HCT116 (cell line): ENCODE measurements at regions not wholly inside any gene's neighbourhood (a gene's known extent, or its start where the extent isn't known, plus 50 kb on each side); places are given as distances from the start of the nearest gene placed in this dataset.

Experiments used
- CTCF ChIP-seq, 3 experiments: fragments of 200-600 bp in 1 of 3; sonication (generic) in 1 of 3; IDR thresholded peaks in 2 of 3; conservative IDR thresholded peaks in 1 of 3; 2 replicates each; pipeline ENCODE4 v1.5.1; 2012 to 2017; ENCODE audit warnings: low read depth in 2 of 3, low read length in 2 of 3, antibody characterized with exemption in 1 of 3, borderline replicate concordance in 1 of 3, control low read depth in 1 of 3, mild to moderate bottlenecking in 1 of 3, mixed read lengths in 1 of 3, mixed run types in 1 of 3, moderate library complexity in 1 of 3; ENCODE audit not compliant: insufficient read depth in 1 of 3
- EZH2phosphoT487 ChIP-seq: fragments of 200-600 bp; IDR thresholded peaks from 2 replicates; pipeline ENCODE4 v1.6.1; 2018; ENCODE audit warnings: antibody characterized with exemption, borderline replicate concordance
- POLR2A ChIP-seq: IDR thresholded peaks from 2 replicates; pipeline ENCODE4 v1.7.0; 2011; ENCODE audit warnings: borderline replicate concordance; ENCODE audit not compliant: insufficient read depth, insufficient read length; ENCODE audit errors: extremely low read depth
- RAD21 ChIP-seq: IDR thresholded peaks from 2 replicates; pipeline ENCODE4 v1.6.1; 2012; ENCODE audit warnings: low read depth, mild to moderate bottlenecking
- REST ChIP-seq: IDR thresholded peaks from 2 replicates; pipeline ENCODE4 v1.6.1; 2012; ENCODE audit warnings: low read depth

GRCh38 chr2:19114126-19114525 lies 244.3 kb downstream of the OSR1 start:
- TF ChIP-seq POLR2A (no peak), REST (no peak), CTCF (IDR thresholded peaks at IDR 0.05 in 2 of 3, conservative IDR thresholded peaks at IDR 0.05 in 1 of 3; ENCODE audit: borderline replicate concordance in 1 of 3, insufficient read depth in 1 of 3, low read depth in 2 of 3, low read length in 2 of 3) (no peak), RAD21 (no peak), EZH2phosphoT487 (no peak)
